Esophagus muscularis mucosa (tissue), 4 donors: ENCODE measurements at regions not wholly inside any gene's neighbourhood (a gene's known extent, or its start where the extent isn't known, plus 50 kb on each side); places are given as distances from the start of the nearest gene placed in this dataset.
"Not testable (repeated sequence)": the region's sequence is repeated elsewhere in the genome, so short reads cannot be mapped to it uniquely, and the experiment has no call there.

Source experiments
- DNase-seq: peaks from one replicate; pipeline ENCODE4 v3.0.0-alpha.2; 2017; ENCODE audit errors: extremely low spot score
- H3K27ac ChIP-seq, 4 donors: fragments of 200-600 bp; sonication (generic); replicated peaks in 1 of 4; 1 replicate in 3 of 4; 2 replicates in 1 of 4; pipeline ENCODE4 v1.5.1; 2016 to 2019; ENCODE audit warnings: mild to moderate bottlenecking in 1 of 4
- H3K27me3 ChIP-seq, 4 donors: fragments of 200-600 bp; sonication (generic); one replicate each; pipeline versions ENCODE4 v1.5.1 to v1.6.0; 2016 to 2019
- H3K36me3 ChIP-seq, 4 donors: fragments of 200-600 bp; sonication (generic); one replicate each; pipeline ENCODE4 v1.5.1; 2016 to 2019
- H3K4me1 ChIP-seq, 4 donors: fragments of 200-600 bp; sonication (generic); one replicate each; pipeline ENCODE4 v1.5.1; 2016 to 2019
- H3K4me3 ChIP-seq, 4 donors: fragments of 200-600 bp; sonication (generic); 1 replicate in 2 of 4; 2 replicates in 2 of 4; pipeline ENCODE4 v1.5.1; 2016 to 2019; ENCODE audit warnings: mild to moderate bottlenecking in 4 of 4, moderate library complexity in 1 of 4
- H3K9me3 ChIP-seq, 4 donors: fragments of 200-600 bp; sonication (generic); 1 replicate in 3 of 4; 2 replicates in 1 of 4; pipeline ENCODE4 v1.5.1; 2016 to 2019
- CTCF ChIP-seq, 3 experiments: fragments of 200-600 bp in 2 of 3; fragments of 450-650 bp in 1 of 3; sonication (generic) in 2 of 3; IDR thresholded peaks; one replicate each; pipeline ENCODE4 v1.5.1; 2017 to 2019; ENCODE audit warnings: antibody characterized with exemption in 3 of 3, mild to moderate bottlenecking in 2 of 3, moderate library complexity in 1 of 3
- EP300 ChIP-seq: sonication (generic); formaldehyde crosslinking; IDR thresholded peaks from one replicate; pipeline ENCODE4 v1.6.1; 2017; ENCODE audit warnings: antibody characterized with exemption
- POLR2A ChIP-seq: fragments of 450-650 bp; IDR thresholded peaks from one replicate; pipeline ENCODE4 v1.6.1; 2017; ENCODE audit warnings: antibody characterized with exemption, moderate library complexity, mild to moderate bottlenecking, low read depth
- POLR2AphosphoS5 ChIP-seq, 2 donors: sonication (generic); formaldehyde crosslinking; IDR thresholded peaks; one replicate each; pipeline ENCODE4 v1.6.1; 2017; ENCODE audit warnings: antibody characterized with exemption in 2 of 2
- WGBS: methylation state at CpG from one replicate; pipeline ENCODE4 v1.1.5; 2018; 5-methylcytosine and 5-hydroxymethylcytosine counted together
- intact Hi-C: fragments of 100-400 bp; cut with DNase I; formaldehyde crosslinking; loops from one replicate; pipeline ENCODE4 v1.15.1; 2023

GRCh38 chr13:67917291-67917987 lies 687.3 kb upstream of the PCDH9 start:
- Histone ChIP-seq H3K4me3 (no peak overlapping the region), H3K4me1 (no peaks in the 10 kb centered on the region), H3K36me3 (no peaks in the 10 kb centered on the region), H3K9me3 (no peaks in the 10 kb centered on the region), H3K27me3 (no peaks in the 10 kb centered on the region), H3K27ac (no peak overlapping the region)
- intact Hi-C loops = no loop called here
- TF ChIP-seq CTCF (IDR thresholded peaks at IDR 0.05) (no peak), EP300 (no peak)
- 73% methylated on average over 5 of the region's 5 CpGs for WGBS
- DNase-seq = no peak

GRCh38 chr13:67916650-67917049 lies 686.5 kb upstream of the PCDH9 start:
- no peak overlapping the region for H3K27ac ChIP-seq
- DNase-seq = no peak
- intact Hi-C loops = no loop called here
- no peaks in the 10 kb centered on the region for H3K36me3 ChIP-seq
- no peak for TF ChIP-seq CTCF (IDR thresholded peaks at IDR 0.05)
- no peak for TF ChIP-seq POLR2A
- TF ChIP-seq POLR2AphosphoS5 (IDR thresholded peaks at IDR 0.05) = no peak
- TF ChIP-seq EP300 = no peak
- WGBS = 78% methylated on average over 1 of the region's 1 CpG
- H3K27me3 ChIP-seq = no peaks in the 10 kb centered on the region
- no peak overlapping the region for H3K4me3 ChIP-seq
- no peaks in the 10 kb centered on the region for H3K9me3 ChIP-seq
- H3K4me1 ChIP-seq = no peaks in the 10 kb centered on the region

DNA sequence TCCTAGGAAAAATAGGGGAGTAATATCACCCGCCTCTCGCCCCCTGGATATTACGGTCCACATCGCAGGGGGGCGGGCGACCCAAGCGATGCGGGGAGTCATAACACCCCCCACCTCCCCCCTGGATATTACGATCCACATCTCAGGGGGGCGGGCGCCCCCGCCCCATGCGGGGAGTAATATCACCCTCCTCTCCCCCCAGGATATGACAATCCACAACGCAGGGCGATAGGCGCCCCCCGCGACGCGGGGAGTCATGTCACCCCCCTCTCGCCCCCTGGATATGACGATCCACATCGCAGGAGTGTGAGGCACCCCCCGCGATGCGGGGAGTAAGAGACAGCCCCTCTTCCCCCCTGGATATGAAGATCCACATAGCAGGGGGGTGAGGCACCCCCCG lies 684.4 kb upstream of the PCDH9 start:
- no peak overlapping the region for H3K4me3 ChIP-seq
- no peaks in the 10 kb centered on the region for H3K4me1 ChIP-seq
- no peak overlapping the region for H3K27ac ChIP-seq
- no peaks in the 10 kb centered on the region for H3K27me3 ChIP-seq
- 97% methylated on average over 24 of the region's 27 CpGs for WGBS
- no peaks in the 10 kb centered on the region for H3K36me3 ChIP-seq
- H3K9me3 ChIP-seq = no peaks in the 10 kb centered on the region
- DNase-seq = no peak
- intact Hi-C loops = no loop called here
- TF ChIP-seq CTCF (IDR thresholded peaks at IDR 0.05) (no peak), POLR2AphosphoS5 (IDR thresholded peaks at IDR 0.05) (no peak), EP300 (no peak), POLR2A (no peak)

- WGBS = 83% methylated on average over 8 of the region's 8 CpGs
Observed at GRCh38 chr13:67902960-67903359, 672.8 kb upstream of the PCDH9 start.

DNA sequence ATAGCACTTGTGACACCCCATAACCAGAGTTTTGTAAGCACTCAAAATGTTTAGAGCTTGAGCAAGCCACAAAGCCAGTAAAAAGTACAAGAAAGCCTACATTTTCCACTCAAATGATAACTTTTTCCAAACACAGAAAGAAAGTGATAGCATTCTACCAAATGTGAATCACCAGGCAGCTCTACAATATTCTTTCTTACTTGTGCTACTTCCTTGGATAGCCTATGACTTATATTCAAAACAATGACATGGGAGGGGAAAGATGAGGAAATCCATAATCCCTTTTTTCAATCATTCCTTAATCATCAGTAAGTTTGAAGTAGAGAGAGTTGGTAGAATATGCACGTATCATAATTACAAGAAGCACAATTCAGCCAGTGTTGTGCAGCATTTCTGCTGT lies 650.8 kb upstream of the PCDH9 start:
- intact Hi-C loops = no loop called here
- Histone ChIP-seq H3K4me3 (no peak overlapping the region), H3K4me1 (no peaks in the 10 kb centered on the region), H3K27ac (no peak overlapping the region), H3K36me3 (no peaks in the 10 kb centered on the region), H3K27me3 (no peaks in the 10 kb centered on the region), H3K9me3 (no peaks in the 10 kb centered on the region)
- DNase-seq = no peak
- WGBS = 95% methylated on average over 1 of the region's 1 CpG
- TF ChIP-seq CTCF (IDR thresholded peaks at IDR 0.05) = no peak
- TF ChIP-seq EP300 = no peak
- no peak for TF ChIP-seq POLR2A
- no peak for TF ChIP-seq POLR2AphosphoS5 (IDR thresholded peaks at IDR 0.05)

More at GRCh38 chr13:67902960-67903359, 672.8 kb upstream of the PCDH9 start:
- H3K36me3 ChIP-seq, H3K27ac ChIP-seq, H3K9me3 ChIP-seq, H3K27me3 ChIP-seq, DNase-seq, H3K4me3 ChIP-seq, intact Hi-C loops, H3K4me1 ChIP-seq: not testable (repeated sequence)
